Smooth muscle cell (in vitro differentiated cells): ENCODE measurements at regions not wholly inside any gene's neighbourhood (a gene's known extent, or its start where the extent isn't known, plus 50 kb on each side); places are given as distances from the start of the nearest gene placed in this dataset.

Experiments used
- DNase-seq: peaks from one replicate; lab custom pipeline; 2025; ENCODE audit not compliant: unreplicated experiment; lab: John Stamatoyannopoulos, UW
- H2AFZ ChIP-seq: fragments of 200-600 bp; sonication (generic); 2 replicates; pipeline ENCODE4 v1.6.0; 2016; ENCODE audit warnings: antibody characterized with exemption, low read depth, mild to moderate bottlenecking
- H3F3A ChIP-seq: fragments of 200-600 bp; sonication (generic); 2 replicates; pipeline ENCODE4 v1.6.0; 2017; ENCODE audit warnings: antibody characterized with exemption, low read depth
- H3K27ac ChIP-seq: fragments of 200-600 bp; sonication (generic); 2 replicates; pipeline ENCODE4 v1.5.1; 2016; ENCODE audit warnings: low read depth, mild to moderate bottlenecking
- H3K27me3 ChIP-seq: fragments of 200-600 bp; sonication (generic); 2 replicates; pipeline ENCODE4 v1.6.1; 2016; ENCODE audit warnings: low read depth, mild to moderate bottlenecking
- H3K36me3 ChIP-seq: fragments of 200-600 bp; sonication (generic); 2 replicates; pipeline ENCODE4 v1.5.1; 2016; ENCODE audit warnings: low read depth
- H3K4me1 ChIP-seq: fragments of 200-600 bp; sonication (generic); 2 replicates; pipeline ENCODE4 v1.5.1; 2016; ENCODE audit warnings: low read depth
- H3K4me2 ChIP-seq: fragments of 200-600 bp; sonication (generic); 2 replicates; pipeline ENCODE4 v1.6.0; 2016; ENCODE audit warnings: mild to moderate bottlenecking
- H3K4me3 ChIP-seq: fragments of 200-600 bp; sonication (generic); 2 replicates; pipeline ENCODE4 v1.5.1; 2016; ENCODE audit warnings: mild to moderate bottlenecking
- H3K79me2 ChIP-seq: fragments of 200-600 bp; sonication (generic); 2 replicates; pipeline ENCODE4 v1.6.0; 2016; ENCODE audit warnings: low read depth, mild to moderate bottlenecking
- H3K9ac ChIP-seq: fragments of 200-600 bp; sonication (generic); 2 replicates; pipeline ENCODE4 v1.6.0; 2016; ENCODE audit warnings: low read depth
- H3K9me3 ChIP-seq: fragments of 200-600 bp; sonication (generic); replicated peaks from 2 replicates; pipeline ENCODE4 v1.5.1; 2016; ENCODE audit warnings: low read depth
- H4K20me1 ChIP-seq: fragments of 200-600 bp; sonication (generic); 2 replicates; pipeline ENCODE4 v1.6.0; 2016; ENCODE audit warnings: low read depth
- WGBS: methylation state at CpG from one replicate; pipeline ENCODE4 v1.1.7; 2016; ENCODE audit warnings: low lambda C conversion rate; 5-methylcytosine and 5-hydroxymethylcytosine counted together
- TF ChIP-seq, protein P1 (sequence below): fragments of 200-600 bp; sonication (generic); IDR thresholded peaks from 2 replicates; pipeline ENCODE4 v1.5.1; 2017; ENCODE audit warnings: borderline replicate concordance, mild to moderate bottlenecking, antibody characterized with exemption; ENCODE audit not compliant: insufficient read depth, poor library complexity, severe bottlenecking

DNA sequence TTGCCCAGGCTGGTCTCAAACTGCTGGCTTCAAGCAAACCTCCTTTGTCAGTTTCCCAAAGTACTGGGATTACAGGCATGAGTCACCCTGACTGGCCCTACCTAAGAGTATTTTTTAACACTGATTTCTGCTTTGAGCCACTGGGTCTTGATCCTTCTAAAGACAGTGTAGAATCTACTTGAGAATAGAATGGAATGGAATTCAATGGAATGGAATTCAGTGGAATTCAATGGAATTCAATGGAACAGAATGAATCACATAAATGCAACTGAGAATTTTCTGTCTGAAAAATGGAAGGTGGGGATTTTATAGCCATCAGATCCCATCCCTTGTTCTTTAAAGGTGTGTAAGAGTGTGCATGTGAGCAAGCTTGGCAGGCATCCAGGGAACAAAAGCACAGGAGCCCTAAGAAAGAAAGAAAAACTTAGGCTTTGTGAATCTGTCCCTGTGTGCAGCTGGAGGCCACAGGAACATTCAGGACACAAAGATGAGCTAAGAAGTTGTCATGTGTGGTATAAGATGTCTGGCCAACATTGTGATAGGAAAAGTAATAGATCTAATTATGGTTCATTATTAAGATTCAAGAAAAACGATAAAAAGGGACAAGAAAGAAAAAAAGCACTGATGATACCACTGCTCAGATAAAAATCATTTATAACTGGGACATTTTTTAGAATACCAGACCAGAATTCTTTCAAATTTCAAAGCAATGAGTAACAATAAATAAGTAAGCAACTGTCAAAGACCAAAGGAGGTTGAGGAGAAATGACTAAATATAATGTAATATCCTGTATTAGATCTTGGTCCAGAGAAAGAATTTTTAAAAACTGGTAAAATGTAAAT, 681.0 kb upstream of the GJE1 start:
- Histone ChIP-seq H3K79me2 (no peaks in the 10 kb centered on the region), H2AFZ (no peak overlapping the region), H4K20me1 (no peaks in the 10 kb centered on the region), H3K4me3 (no peak overlapping the region), H3K36me3 (no peaks in the 10 kb centered on the region), H3K27ac (peak overlapping the region; percentile 56), H3F3A (no peaks in the 10 kb centered on the region), H3K9ac (no peak overlapping the region), H3K4me1 (peaks cover 14% of the 10 kb centered on the region), H3K4me2 (peak overlapping the region; percentile 6), H3K27me3 (no peaks in the 10 kb centered on the region), H3K9me3 (no peaks in the 10 kb centered on the region)
- TF ChIP-seq, protein P1, sequence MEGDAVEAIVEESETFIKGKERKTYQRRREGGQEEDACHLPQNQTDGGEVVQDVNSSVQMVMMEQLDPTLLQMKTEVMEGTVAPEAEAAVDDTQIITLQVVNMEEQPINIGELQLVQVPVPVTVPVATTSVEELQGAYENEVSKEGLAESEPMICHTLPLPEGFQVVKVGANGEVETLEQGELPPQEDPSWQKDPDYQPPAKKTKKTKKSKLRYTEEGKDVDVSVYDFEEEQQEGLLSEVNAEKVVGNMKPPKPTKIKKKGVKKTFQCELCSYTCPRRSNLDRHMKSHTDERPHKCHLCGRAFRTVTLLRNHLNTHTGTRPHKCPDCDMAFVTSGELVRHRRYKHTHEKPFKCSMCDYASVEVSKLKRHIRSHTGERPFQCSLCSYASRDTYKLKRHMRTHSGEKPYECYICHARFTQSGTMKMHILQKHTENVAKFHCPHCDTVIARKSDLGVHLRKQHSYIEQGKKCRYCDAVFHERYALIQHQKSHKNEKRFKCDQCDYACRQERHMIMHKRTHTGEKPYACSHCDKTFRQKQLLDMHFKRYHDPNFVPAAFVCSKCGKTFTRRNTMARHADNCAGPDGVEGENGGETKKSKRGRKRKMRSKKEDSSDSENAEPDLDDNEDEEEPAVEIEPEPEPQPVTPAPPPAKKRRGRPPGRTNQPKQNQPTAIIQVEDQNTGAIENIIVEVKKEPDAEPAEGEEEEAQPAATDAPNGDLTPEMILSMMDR: no peak
- WGBS: 95% methylated on average over 1 of the region's 1 CpG
- no peak for DNase-seq

DNA sequence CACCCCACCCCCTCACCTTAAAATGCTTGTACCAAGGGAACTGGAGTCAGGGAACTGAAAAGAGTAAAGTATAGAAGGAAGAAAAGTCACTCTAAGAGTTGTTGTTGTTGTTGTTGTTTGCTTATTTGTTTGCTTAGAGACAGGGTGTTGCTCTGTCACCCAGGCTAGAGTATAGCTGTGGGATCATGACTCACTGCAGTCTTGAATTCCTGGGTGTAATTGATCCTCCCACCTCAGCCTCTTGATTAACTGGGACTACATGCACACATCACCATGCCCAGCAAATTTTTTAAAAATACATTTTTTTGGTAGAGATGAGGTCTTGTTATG, 681.6 kb upstream of the GJE1 start:
- no peak overlapping the region for H3K4me2 ChIP-seq
- TF ChIP-seq, protein P1: no peak
- no peak overlapping the region for H2AFZ ChIP-seq
- H3K9me3 ChIP-seq: no peaks in the 10 kb centered on the region
- no peaks in the 10 kb centered on the region for H3F3A ChIP-seq
- H3K27me3 ChIP-seq: no peaks in the 10 kb centered on the region
- peak overlapping the region; percentile 24 for H3K9ac ChIP-seq
- peaks cover 14% of the 10 kb centered on the region for H3K4me1 ChIP-seq
- no peak for DNase-seq
- H3K4me3 ChIP-seq: no peak overlapping the region
- no peaks in the 10 kb centered on the region for H3K36me3 ChIP-seq
- no peaks in the 10 kb centered on the region for H3K79me2 ChIP-seq
- peak overlapping the region; percentile 56 for H3K27ac ChIP-seq
- no peaks in the 10 kb centered on the region for H4K20me1 ChIP-seq

DNA sequence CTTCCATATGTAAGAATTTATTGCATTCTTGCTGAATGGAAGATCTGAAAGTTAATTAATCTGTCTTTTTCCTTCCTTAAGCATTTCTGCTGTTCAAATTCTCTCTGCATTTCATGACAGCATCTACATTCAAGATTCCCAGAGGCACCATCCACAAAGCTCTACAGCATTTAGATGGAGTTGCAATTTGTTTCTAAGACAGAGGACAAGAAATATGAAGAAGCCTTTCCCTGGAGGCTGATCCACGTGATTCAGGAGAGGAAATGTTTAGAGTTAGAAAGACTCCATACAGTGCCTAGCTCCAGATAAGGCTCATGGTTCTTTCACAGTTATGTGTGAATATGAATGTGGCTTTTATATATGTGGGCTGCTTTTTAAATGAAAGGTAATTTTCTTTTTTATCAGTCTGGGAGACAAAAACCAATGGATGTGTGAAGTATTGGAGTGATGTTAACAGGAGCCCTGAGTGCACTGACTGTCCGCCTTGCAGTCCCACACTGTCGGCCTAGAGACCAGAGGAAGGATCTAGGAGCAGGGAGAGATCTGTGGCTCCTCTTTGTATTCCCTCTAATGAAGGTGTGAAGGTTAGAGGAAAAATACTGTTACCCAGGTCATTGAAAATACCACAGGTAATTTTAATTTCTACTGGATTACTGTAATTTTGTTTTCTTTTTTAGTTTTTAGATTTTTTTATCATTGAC, 686.6 kb upstream of the GJE1 start:
- H3K9ac ChIP-seq: no peak overlapping the region
- no peaks in the 10 kb centered on the region for H3K27me3 ChIP-seq
- H2AFZ ChIP-seq: no peak overlapping the region
- H4K20me1 ChIP-seq: no peaks in the 10 kb centered on the region
- peaks cover 7% of the 10 kb centered on the region for H3K4me1 ChIP-seq
- 80% methylated on average over 3 of the region's 3 CpGs for WGBS
- no peak overlapping the region for H3K27ac ChIP-seq
- no peaks in the 10 kb centered on the region for H3K36me3 ChIP-seq
- H3F3A ChIP-seq: no peaks in the 10 kb centered on the region
- TF ChIP-seq, protein P1: no peak
- no peak overlapping the region for H3K4me3 ChIP-seq
- DNase-seq: no peak
- H3K9me3 ChIP-seq: no peaks in the 10 kb centered on the region
- H3K79me2 ChIP-seq: no peaks in the 10 kb centered on the region
- no peak overlapping the region for H3K4me2 ChIP-seq
